ENCODE measurements at regions not wholly inside any gene's neighbourhood (a gene's known extent, or its start where the extent isn't known, plus 50 kb on each side); places are given as distances from the start of the nearest gene placed in this dataset.
A peak's percentile ranks its signal among the peaks of the same experiment; 100 is the strongest.

- DNase-seq (ENCODE audit: low read depth) = no peak
These were observed 249.2 kb downstream of the CDC5L start for GRCh38 chr6:44636561-44637248.

DNA sequence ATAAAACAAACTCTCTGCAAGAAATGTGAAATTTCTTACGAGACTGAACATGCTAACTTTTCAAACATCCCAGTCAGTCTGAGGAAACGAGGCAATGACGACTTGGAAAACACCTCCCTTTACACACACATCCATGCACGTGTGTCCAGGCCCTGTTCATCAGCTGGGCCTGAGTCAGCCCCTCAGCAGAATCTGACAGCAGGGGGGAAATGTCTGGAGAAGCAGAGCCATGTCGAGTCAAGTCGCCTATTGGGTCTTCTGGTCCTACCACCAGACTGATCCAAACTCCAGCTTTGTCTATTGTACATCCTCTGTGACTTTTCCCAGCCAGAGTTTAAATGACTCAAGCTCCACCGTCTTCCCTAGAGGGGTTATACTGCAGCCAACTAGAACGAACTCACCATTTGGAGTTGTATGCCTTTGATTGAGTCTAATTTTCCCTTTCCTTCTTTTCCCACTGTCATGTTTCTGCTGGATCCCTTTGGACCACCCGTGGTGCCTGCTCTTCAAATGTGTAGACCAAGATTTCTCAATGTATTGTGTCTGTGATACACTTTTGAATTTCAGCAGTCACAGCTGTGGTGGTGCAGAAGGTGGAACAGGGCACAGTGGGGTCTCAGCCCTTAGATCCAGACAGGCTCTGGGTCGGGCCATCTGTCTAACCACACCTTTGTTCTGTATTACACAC is 254.0 kb downstream of the CDC5L start:
- DNase-seq (ENCODE audit: low read depth) = peak; percentile 21

DNA sequence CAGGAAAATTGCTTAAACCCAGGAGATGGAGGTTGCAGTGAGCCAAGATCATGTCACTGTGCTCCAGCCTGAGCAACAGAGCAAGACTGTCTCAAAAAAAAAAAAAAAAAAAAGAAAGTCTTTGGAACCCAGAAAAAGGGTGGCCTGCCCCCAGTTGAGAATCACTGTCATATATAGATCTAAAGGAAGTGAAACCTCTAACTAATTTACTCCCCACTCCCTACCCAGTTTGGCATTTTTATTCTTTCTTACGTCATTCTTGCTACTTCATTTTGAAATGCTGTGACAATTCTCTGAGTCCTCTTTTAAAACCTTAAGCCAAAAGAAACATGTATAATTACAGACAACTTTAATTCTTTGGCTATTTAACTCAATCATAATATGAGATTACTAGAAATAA is 254.8 kb downstream of the CDC5L start:
- no peak for DNase-seq (ENCODE audit: low read depth)

- no peak for DNase-seq (ENCODE audit: low read depth)
These were observed 255.5 kb downstream of the CDC5L start for GRCh38 chr6:44642870-44643522.

DNA sequence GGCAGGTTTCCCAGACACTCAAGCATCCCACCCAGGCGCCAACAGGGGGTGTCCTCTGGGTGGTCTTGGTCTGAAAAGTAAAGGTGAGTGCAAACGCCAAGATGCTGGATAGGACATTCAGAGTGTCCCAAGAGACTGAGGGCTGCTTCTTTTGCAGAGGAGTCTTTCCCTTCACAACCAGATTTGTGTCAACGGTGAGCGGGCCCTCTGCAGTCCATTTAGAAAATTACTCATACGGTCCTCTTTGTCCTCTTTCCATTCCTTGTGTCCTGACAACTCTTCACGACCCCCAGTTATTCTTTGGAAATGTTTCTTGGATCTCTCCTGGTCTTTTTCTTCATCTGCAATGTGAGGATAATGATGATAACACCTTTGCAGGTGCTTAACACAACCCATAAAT is 257.8 kb downstream of the CDC5L start:
- no peak for DNase-seq (ENCODE audit: low read depth)

GRCh38 chr6:44646355-44646754 is 258.8 kb downstream of the CDC5L start:
- DNase-seq (ENCODE audit: low read depth) = peak; percentile 48

GRCh38 chr6:44649365-44650025 is 262.0 kb downstream of the CDC5L start:
- peak; percentile 63 for DNase-seq (ENCODE audit: low read depth)

DNA sequence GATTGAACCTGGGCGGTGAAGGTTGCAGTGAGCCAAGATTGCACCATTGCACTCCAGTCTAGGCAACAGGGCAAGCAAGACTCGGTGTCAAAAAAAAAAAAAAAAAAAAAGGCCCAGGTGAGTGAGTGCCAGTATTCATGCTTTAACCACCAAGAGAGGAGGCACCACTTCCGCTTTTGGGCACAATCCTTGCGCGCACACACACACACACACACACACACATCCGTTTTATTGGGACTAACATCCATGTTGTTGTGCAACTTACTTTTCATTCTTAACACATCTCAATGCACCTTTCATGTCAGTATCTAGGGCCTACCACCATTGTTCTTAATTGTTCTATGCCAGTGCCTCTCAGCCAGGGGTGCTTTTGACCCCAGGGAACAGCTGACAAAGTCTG is 263.0 kb downstream of the CDC5L start:
- DNase-seq (ENCODE audit: low read depth) = no peak

- no peak for DNase-seq (ENCODE audit: low read depth)
These were observed 263.4 kb downstream of the CDC5L start for GRCh38 chr6:44650947-44651346.

- DNase-seq (ENCODE audit: low read depth) = no peak
These were observed 264.1 kb downstream of the CDC5L start for GRCh38 chr6:44651604-44652003.

DNA sequence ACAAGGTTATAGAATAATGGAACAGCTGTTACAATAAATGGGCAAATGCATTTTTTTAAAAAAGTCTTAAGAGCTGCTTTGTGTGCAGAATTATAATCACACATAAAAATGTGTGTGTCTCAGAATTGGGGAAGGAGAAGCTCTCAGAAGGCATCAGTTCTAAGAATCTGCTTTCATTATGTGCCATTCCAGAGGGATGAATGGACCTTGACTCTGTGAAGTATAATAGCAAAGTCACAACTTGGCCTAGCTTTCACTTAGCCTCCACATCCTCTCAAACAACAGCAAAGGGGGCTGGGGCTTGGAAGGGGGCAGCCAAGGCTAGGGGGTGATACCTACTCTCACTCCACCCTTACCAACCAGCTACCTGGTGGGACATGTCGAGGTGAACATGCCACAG is 265.0 kb downstream of the CDC5L start:
- no peak for DNase-seq (ENCODE audit: low read depth)

GRCh38 chr6:44653091-44653490 is 265.6 kb downstream of the CDC5L start:
- DNase-seq (ENCODE audit: low read depth) = no peak

- DNase-seq (ENCODE audit: low read depth) = no peak
These were observed 266.3 kb downstream of the CDC5L start for GRCh38 chr6:44653761-44654218.

DNA sequence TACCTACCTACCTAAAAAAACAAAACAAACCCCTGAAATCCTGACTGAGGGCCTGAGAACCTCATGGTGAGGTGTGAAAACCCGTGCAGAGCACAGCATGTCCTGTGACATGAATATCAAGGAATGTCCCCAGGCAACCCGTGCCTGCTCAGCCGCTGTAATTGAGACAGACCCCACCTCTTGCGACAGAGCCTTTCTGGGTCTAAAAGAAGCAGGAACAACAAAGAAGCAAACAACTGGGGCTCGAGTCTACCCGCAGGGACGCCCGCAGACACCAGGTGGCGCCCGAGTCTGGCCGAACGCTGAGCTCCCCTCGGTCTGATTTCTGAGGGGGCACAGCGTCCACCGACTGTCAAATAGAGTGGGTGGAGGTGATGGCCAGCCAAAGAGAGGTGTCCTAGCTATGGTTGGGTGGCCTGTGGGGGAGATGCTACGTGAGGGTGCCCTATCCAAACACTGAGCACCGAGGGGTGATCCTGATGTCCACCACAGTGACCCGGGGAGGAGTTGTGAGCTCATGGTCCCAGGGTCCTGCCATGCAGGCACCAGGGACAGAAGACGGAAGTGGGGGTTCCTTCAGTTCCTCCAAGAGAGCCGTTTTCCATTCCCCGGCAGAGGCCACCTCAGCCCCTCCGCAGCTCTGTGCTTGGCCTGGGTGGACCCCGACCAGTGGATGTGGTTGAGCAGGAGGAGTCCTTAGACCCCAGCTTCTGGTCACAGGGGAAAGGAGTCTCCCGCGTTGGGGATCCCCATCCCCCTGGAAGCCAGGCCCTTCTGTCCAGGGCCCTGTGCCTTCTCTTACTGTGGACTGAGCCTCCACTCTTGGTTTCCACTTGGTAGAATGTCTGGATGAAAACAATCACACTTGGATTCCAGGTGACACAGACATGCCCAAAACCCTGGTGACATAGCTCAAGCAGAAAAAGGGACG is 268.2 kb downstream of the CDC5L start:
- DNase-seq (ENCODE audit: low read depth) = no peak

DNA sequence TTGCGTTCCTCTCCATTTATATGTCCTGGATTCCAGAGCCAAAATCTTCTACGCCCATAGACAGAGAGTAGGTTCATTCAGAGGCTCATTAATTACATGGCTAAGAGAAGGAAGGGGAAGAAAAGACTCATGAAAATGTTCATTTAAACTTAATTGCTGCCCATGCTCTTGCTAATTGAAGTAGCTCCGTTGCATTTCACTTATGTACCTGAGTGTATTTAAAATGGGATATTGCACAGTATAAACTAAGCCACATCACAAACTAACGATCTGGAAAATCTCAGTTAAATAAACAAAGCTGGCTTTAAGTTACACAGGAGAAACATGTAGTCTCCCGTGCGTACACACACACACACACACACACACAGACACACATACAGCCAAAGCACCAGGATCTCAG is 269.2 kb downstream of the CDC5L start:
- DNase-seq (ENCODE audit: low read depth) = no peak

DNA sequence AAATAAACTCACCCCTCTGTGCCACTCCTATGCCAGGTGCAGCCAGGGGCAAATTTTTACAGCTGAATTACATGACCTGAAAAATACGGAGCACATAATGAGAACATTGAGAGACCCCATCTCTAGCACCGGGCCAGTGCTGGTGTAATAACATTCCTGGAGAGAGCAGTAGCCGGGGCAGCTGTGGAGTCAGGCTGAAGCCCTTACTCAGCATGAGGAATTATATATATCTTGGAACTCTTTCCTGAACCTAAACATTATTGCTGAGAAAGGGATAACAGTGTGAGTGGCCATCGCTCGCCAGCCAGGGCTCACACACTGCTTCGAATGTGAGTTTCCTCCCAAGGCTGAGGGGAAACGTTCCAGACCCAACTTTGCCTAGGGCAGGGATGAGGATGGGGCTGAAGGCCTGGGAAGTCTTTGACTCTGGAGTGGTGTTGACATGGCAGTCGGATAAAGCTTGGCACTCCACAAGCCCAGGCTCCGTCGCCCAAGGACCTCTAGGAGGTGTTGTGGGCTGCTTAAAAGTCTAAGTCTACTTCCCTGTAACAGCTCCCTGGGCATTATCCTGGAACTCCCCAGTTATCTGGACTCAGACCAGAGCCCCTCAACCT is 269.8 kb downstream of the CDC5L start:
- DNase-seq (ENCODE audit: low read depth) = no peak

- DNase-seq (ENCODE audit: low read depth) = no peak
These were observed 271.1 kb downstream of the CDC5L start for GRCh38 chr6:44658571-44658970.

- no peak for DNase-seq (ENCODE audit: low read depth)
These were observed 272.2 kb downstream of the CDC5L start for GRCh38 chr6:44659726-44660125.

- no peak for DNase-seq (ENCODE audit: low read depth)
These were observed 273.2 kb downstream of the CDC5L start for GRCh38 chr6:44660561-44661220.

- DNase-seq (ENCODE audit: low read depth) = no peak
These were observed 273.9 kb downstream of the CDC5L start for GRCh38 chr6:44661221-44662008.

Measured in stromal cell of bone marrow (primary cell).